ENCODE measurements at regions not wholly inside any gene's neighbourhood (a gene's known extent, or its start where the extent isn't known, plus 50 kb on each side); places are given as distances from the start of the nearest gene placed in this dataset.

DNA sequence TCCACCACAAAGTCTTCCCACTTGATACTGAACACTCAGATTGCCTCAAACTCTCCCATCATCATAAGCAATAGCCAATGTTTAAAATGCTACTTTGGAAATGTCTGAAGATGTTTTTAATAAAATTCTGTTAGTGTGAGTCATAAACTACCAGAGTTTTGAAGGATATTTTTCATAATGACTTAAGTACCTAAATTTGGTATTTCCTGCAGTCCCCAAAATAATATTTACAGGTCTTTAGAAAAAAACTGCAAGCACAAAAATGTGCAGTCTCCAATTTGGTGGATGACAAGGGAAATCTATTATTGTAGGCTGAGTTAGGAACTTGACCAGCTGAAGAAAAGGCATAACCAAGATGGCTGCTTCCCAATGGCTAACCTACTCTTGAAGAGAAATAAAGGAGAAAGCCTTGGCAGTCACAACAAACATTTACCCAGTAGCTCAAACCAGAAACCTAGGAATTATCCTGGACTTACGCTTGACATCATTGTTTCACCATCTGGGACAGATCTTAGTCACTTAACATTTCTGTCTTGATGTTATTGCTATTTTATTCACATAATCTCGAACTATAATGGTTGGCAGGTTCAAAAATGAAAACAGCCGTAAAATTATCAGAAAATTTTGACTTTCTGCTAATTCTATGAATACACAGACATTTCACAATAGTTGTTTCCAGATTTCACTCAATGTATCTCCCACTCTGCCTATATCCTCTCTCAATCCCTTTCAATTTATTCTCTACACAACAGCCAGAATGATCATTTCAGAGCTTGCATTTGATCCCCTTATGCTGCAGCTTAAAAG is 111.2 kb upstream of the STEAP1B start:
- DNase-seq = no peak
- intact Hi-C loops (cut with DNase I) = no loop called here
- Histone ChIP-seq H3K4me1 (ENCODE audit: insufficient read depth) (no peaks in the 10 kb centered on the region), H3K9me3 (no peaks in the 10 kb centered on the region), H3K27me3 (no peaks in the 10 kb centered on the region), H3K36me3 (no peaks in the 10 kb centered on the region), H3K4me3 (no peak overlapping the region), H3K27ac (no peak overlapping the region)
- TF ChIP-seq, protein P1, sequence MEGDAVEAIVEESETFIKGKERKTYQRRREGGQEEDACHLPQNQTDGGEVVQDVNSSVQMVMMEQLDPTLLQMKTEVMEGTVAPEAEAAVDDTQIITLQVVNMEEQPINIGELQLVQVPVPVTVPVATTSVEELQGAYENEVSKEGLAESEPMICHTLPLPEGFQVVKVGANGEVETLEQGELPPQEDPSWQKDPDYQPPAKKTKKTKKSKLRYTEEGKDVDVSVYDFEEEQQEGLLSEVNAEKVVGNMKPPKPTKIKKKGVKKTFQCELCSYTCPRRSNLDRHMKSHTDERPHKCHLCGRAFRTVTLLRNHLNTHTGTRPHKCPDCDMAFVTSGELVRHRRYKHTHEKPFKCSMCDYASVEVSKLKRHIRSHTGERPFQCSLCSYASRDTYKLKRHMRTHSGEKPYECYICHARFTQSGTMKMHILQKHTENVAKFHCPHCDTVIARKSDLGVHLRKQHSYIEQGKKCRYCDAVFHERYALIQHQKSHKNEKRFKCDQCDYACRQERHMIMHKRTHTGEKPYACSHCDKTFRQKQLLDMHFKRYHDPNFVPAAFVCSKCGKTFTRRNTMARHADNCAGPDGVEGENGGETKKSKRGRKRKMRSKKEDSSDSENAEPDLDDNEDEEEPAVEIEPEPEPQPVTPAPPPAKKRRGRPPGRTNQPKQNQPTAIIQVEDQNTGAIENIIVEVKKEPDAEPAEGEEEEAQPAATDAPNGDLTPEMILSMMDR (IDR thresholded peaks at IDR 0.05) = no peak
- 49 to 58% (median 49%) methylated on average over 3 of the region's 3 CpGs for WGBS, 3 donors

DNA sequence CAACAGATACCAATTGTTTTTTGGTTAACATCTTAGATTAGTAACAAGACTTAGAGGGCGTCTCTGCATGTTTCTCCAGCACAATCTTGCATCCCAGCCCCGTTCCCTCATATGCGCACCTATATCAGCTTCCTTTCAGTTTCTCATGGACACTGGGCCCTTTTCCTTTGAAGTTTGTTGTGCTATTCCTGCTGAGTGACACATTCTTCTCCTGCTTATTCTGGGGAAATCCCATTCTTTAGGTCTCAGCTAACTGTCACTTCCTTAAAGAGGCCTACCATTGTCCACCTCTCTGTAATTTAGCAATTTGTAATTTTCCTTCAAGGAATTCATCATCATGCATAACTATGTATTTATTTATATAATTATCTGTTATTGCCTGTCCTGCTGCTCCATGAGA is 110.3 kb upstream of the STEAP1B start:
- no peak overlapping the region for H3K27ac ChIP-seq
- intact Hi-C loops (cut with DNase I) = no loop called here

DNA sequence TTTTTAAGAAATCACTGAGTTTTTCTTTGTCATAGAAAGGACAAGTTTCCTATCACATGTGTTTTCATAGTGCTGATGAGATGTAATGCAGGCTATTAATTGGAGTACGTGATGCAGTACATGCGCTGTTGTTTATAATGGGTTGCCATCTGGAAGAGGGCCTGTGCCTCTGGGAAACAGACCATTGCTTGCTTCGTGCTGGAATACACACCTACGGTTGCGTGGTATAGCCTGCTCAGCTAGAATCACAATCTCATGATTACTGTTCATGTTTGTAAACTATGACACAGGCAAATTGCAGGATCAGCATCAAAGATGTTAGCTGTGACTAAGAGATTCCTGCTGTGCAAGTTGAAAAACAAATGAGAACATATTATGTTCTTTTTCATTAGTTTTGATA is 107.2 kb upstream of the STEAP1B start:
- Histone ChIP-seq H3K4me1 (ENCODE audit: insufficient read depth) (no peaks in the 10 kb centered on the region), H3K27ac (no peak overlapping the region), H3K36me3 (no peaks in the 10 kb centered on the region), H3K4me3 (no peak overlapping the region), H3K9me3 (no peaks in the 10 kb centered on the region), H3K27me3 (no peaks in the 10 kb centered on the region)
- intact Hi-C loops (cut with DNase I) = no loop called here
- no peak for DNase-seq
- 50 to 63% (median 56%) methylated on average over 5 of the region's 5 CpGs for WGBS, 3 donors
- no peak for TF ChIP-seq POLR2A (IDR thresholded peaks at IDR 0.05)
- no peak for TF ChIP-seq EP300 (IDR thresholded peaks at IDR 0.05)
- TF ChIP-seq, protein P1 (IDR thresholded peaks at IDR 0.05) = no peak

More for the DNA sequence above, 110.3 kb upstream of the STEAP1B start:
- 91 to 97% (median 95%) methylated on average over 3 of the region's 3 CpGs for WGBS, 3 donors
- Histone ChIP-seq H3K4me1 (ENCODE audit: insufficient read depth) (no peaks in the 10 kb centered on the region), H3K27me3 (no peaks in the 10 kb centered on the region), H3K36me3 (no peaks in the 10 kb centered on the region), H3K4me3 (no peak overlapping the region), H3K9me3 (no peaks in the 10 kb centered on the region)
- TF ChIP-seq POLR2A (IDR thresholded peaks at IDR 0.05) = no peak
- TF ChIP-seq EP300 (IDR thresholded peaks at IDR 0.05) = no peak
- TF ChIP-seq, protein P1 (IDR thresholded peaks at IDR 0.05) = no peak
- no peak for DNase-seq

DNA sequence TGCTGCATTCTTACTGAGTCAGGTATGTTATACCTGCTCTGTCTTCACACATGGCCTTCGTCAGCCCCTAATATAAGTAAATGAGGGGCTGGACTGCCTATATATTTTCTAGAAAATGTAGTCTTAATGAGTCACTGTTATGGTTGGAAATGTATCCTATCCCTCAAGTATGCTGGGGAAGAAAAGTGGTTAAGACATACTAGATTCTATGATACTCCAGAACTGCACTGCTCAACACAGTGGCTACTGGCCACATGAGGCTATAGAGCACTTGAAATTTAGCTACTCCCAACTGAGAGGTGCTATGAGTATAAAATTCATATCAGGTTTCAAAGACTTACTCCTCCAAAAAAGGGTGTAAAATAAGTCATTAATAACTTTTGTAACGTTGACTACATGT is 104.3 kb upstream of the STEAP1B start:
- intact Hi-C loops (cut with DNase I) = no loop called here

DNA sequence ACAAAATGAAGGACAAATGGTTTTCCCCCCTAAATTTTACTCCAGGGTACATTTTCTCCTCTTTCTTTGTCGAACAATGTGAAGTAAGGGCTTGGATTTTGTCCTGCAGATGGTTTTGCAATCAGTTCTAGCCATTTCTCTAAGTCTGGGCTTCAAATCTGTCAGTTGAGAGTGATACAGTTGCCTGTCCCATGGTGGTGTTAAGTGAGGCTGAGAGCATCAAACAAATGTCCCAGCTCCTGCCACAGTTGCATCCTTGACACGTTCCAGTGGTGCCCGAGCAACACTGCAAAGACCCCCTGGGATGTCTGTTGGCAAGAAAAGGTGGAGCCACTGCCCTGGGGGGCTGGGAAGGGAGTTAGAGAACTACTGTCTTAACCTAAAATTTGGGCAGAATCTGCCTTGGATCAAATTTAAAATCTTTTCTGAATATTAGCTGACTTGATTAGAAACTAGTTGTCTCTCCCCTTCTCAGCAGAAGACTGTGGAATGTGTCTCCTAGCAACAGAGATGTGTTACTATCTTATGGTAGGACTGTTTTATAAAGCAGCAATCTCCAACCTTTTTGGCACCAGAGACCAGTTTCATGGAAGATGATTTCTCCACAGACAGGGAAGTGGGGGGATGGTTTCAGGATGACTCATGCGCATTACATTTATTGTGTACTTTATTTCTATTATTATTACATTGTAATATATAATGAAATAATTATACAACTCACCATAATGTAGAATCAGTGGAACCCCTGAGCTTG is 102.0 kb upstream of the STEAP1B start:
- H3K27me3 ChIP-seq = no peaks in the 10 kb centered on the region
- 66 to 69% (median 68%) methylated on average over 4 of the region's 4 CpGs for WGBS, 3 donors
- DNase-seq = no peak
- no peaks in the 10 kb centered on the region for H3K4me1 ChIP-seq (ENCODE audit: insufficient read depth)
- no peaks in the 10 kb centered on the region for H3K9me3 ChIP-seq
- intact Hi-C loops (cut with DNase I) = no loop called here
- H3K4me3 ChIP-seq = no peak overlapping the region
- H3K36me3 ChIP-seq = no peaks in the 10 kb centered on the region
- no peak for TF ChIP-seq EP300 (IDR thresholded peaks at IDR 0.05)
- no peak for TF ChIP-seq POLR2A (IDR thresholded peaks at IDR 0.05)
- TF ChIP-seq, protein P1 (IDR thresholded peaks at IDR 0.05) = no peak
- H3K27ac ChIP-seq = no peak overlapping the region

More for the DNA sequence above, 104.3 kb upstream of the STEAP1B start:
- DNase-seq = no peak
- Histone ChIP-seq H3K27ac (no peak overlapping the region), H3K36me3 (no peaks in the 10 kb centered on the region), H3K27me3 (no peaks in the 10 kb centered on the region), H3K4me1 (ENCODE audit: insufficient read depth) (no peaks in the 10 kb centered on the region), H3K4me3 (no peak overlapping the region), H3K9me3 (no peaks in the 10 kb centered on the region)
- WGBS, 3 donors = 65 to 75% (median 68%) methylated on average over 2 of the region's 2 CpGs
- TF ChIP-seq POLR2A (IDR thresholded peaks at IDR 0.05) = no peak

All from ovary (tissue), 7 donors.